NCI-H2029 treated with DMSO at 0.1 percent for 48 hours (cell line): ENCODE measurements at regions not wholly inside any gene's neighbourhood (a gene's known extent, or its start where the extent isn't known, plus 50 kb on each side); places are given as distances from the start of the nearest gene placed in this dataset.

Experiments
- DNase-seq: peaks from one replicate; lab custom pipeline; 2025; lab: John Stamatoyannopoulos, UW

DNA sequence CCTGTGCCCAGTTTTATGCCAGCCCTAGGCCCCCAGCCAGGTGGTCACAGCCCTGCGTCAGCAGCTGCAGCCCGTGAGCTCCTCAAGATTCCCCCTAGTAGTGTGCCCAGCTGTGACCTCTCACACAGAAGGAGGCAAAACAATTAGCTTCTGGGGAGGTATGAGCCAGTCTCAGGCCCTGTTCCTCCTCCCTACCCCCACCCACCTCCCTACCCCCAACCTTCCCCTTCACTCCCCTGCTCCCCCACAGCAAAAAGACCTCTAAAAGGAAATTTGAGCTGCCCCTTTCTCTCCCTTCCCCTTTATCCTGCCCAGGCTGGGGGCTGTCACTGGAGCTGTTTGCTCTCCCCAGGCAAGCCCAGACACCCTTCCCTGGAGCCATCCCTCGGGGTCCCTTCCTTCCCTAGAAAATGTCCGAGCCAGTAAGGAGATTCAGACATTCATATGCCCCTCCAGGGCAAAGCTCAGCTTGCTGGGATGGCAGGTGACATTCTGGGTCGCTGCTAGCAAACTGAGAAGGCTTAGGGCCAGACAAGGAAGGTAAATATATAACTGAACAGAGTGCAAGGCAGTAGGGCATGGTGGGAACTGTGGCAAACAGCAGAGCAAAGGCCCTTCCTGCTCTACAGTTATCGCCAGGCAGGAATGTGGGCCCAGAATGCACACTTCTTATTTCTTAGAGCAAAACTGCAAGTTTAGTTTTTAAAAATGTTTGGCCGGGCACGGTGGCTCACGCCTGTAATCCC, 300.2 kb downstream of the MN1 start:
- no peak for DNase-seq

- no peak for DNase-seq
Observed at GRCh38 chr22:27502327-27502726, 299.2 kb downstream of the MN1 start.

- DNase-seq: no peak
Observed at GRCh38 chr22:27504360-27505253, 296.9 kb downstream of the MN1 start.

DNA sequence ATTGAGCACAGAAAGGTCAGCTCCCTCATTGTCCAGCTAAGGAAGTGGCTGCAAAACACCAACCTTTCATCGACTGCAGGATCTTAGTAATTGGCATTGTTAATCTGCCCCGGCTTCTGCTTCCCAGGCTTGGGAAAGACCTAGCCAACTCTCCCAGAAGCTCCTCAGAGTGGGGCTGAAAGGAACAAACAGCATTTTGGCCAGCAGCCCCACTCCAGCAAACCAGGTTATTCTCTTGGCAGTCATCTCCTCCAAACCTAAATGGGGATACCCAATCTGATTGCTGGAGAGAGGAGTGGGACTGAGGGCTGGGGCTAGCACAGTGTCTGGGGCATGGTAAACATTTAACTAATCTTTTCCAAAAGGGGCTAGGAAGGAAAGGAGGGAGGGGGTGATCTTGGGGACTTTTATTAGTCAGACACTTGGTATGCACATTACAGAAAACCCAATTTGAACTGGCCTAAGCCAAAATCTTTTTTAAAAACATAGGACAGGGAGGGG, 294.4 kb downstream of the MN1 start:
- no peak for DNase-seq

- DNase-seq: no peak
Observed at GRCh38 chr22:27507935-27508526, 293.5 kb downstream of the MN1 start.

GRCh38 chr22:27509132-27509920, 292.2 kb downstream of the MN1 start:
- no peak for DNase-seq

GRCh38 chr22:27510024-27510423, 291.5 kb downstream of the MN1 start:
- DNase-seq: no peak

DNA sequence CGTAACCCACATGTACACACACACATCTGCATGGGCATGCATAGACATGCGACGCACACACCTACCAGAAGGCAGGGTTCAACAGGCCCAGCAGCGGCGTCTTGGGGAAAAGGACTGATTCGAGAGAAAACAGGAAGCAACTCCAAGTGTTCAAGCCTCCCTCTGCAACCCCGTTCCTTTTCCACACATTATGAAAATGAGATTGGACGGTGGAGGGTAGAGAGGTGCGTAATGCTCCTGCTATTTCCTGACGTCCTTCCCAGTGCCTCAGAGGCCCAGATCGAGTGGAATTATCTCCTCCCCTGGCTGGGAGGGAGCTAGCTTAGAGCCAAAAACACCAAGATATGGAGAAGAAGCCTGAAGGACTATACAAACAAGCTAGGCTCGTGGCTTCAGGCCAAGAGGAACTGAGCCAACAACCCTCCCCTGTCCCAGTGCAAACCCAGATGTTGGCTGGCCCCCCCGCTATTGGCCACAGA, 289.2 kb downstream of the MN1 start:
- DNase-seq: peak; percentile 25

DNA sequence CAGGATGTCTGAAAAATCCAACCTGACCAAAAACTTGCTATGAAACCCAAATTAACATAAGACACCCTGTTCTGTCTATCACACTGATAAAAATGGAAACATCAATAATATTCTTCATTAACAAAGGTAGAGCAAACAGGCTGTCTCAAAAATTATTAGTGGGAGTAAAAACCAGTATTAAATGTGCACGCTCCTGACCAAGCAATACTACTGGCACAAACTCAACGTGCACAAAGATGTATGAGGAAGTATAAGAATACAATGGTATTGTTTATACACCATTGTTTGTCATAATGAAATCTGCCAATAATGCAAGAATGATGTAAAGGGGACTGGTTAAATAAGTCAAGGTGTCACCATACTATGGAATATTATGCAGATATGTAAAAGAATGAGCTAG, 288.5 kb downstream of the MN1 start:
- DNase-seq: no peak

DNA sequence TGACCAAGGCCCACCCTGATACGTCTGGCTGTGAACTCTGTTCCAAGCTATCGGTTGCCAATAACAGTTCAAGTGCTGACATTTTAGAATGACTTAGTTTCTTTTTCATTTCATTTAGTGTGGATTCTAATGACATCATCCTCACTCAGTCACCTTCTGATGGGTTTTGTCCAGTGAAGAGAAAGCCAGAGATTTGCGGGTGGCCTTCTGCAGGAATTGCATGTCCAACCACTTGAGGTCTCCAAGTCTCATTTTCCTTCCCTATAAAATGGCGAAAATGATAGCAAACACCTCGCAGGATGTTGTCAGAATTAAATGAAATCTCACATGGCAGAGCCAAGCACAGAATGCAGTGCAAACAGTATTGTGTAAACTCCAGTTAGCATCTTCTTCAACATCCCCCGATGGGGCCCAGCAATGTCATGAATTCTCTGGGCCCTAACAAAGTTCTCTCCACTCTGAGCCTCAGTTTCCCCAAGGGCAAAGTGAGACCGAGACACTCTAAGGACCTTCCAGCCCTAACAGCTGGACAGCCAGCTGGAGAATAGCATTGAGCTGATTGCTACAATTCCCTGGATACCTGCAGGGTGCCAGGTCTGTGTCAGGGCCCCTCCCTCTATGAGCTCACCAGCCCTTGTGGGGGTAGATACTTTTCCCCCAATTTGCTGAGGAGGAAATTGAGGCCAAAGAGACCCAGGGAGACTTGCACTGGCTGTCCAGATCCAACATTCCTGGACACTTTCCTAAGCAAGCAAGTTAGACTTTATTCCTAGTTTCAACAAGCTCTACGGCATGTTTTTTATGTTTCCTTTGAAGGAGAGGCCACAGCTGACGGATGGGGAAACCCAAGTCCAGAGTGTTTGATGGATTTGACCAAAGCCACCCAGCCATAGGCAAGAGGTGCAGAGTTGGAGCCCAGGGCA, 286.7 kb downstream of the MN1 start:
- DNase-seq: no peak

DNA sequence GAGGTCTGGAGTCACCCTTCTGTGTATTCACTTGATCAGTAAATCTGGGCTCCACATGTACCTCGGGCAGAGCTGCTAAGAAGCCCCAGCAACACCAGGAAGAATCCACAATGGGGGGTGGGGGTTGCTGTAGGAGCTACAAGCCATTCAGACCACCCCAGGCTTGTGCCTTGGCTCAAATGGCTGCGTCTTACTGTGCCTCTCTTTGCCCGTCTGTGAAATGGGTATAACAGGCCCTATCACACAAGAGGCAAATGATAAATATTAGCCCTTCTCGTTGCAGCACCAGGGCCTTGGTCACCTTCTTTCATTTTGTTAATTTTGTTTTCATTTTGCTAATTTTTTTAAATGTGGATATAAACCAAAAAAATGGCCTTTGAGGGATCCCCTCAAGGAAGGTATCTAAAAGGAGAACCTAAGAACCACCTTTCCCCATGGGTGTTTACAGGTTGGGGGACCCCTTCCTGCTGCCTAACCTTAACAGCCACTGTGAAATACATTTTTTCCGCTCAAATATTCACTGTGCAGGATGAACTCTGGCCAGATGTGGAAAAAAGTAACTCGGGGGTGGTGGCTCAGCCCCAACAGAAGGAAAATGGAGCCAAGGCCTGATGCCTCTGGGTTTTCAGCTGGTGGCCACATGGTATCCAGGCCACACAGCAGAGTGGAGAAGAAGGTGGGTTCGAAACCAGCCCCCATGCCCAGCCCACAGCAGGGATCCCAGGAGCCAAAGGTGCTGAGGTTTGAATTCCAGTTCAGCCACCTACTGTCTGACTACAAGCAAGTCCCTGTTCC, 284.0 kb downstream of the MN1 start:
- no peak for DNase-seq

GRCh38 chr22:27518531-27519340, 282.8 kb downstream of the MN1 start:
- no peak for DNase-seq

- no peak for DNase-seq
Observed at GRCh38 chr22:27523711-27524110, 277.8 kb downstream of the MN1 start.

DNA sequence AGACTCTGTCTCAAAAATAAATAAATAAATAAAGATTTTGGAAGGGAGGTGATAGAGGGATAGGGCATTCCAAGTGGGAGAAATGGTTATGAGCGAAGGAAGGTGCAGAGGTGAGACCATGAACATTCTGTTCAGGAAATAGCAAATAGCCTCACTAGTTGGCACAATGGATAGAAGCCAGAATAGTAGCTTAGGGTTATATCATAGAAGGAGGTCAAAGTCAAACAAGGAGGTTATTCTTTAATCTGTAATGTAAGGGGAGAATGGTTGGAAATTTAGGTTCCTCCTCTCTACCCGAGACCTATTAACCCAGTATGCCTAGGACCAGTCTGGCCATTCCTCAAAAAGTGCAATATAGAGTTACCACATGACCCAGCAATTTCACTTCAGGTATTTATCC, 275.8 kb downstream of the MN1 start:
- no peak for DNase-seq

DNA sequence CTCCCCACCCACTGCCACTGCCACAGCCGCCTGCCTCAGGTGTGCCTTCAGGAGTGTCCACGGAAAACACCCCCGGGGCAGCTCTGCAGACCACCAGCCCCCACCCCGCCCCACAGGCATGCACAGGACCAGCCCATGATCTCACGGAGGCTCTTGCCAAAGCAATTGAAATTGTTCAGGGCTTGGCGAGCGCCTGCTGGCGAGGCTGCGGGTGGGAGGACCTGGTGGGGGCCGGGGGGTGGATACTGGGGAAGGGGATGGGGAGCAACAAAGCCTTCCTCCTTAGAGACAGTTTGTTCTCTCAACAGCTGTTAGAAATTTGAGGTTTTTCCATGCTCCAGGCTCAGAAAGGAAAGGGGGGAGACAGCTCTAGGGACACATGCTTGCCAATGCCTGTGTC, 274.7 kb downstream of the MN1 start:
- no peak for DNase-seq

DNA sequence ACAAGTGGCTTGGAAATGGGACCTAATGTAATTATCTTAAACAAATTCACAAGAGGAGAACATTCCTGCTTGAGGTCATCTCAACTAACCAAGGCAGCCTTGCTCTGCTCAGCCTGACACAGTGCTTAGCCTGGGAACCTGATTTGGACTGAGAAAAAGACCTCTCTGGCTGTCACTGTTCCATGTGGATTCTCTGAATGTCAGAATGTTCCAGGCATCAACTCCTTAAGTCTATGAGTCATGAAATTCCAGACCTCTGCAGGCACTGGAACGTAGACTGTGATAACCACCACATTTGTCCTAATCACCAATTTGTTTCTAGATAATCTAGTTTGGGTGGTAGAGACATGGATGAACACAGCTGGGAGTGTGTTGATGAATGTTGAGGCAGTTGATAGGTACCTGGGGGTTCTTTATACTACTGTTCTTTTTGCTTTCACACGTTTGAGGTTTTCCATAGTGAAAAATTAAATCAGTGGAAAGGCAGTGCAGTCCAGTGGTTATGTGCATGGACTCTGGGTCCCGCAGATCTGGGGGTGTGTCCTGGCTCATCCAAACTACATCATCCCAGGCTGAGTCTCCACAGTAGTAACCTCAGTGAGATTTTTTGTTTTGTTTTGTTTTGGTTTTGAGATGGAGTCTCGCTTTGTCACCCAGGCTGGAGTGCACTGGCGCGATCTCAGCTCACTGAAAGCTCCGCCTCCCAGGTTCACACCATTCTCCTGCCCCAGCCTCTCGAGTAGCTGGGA, 269.6 kb downstream of the MN1 start:
- DNase-seq: no peak

GRCh38 chr22:27533105-27533745, 268.3 kb downstream of the MN1 start:
- peak; percentile 4 for DNase-seq

DNA sequence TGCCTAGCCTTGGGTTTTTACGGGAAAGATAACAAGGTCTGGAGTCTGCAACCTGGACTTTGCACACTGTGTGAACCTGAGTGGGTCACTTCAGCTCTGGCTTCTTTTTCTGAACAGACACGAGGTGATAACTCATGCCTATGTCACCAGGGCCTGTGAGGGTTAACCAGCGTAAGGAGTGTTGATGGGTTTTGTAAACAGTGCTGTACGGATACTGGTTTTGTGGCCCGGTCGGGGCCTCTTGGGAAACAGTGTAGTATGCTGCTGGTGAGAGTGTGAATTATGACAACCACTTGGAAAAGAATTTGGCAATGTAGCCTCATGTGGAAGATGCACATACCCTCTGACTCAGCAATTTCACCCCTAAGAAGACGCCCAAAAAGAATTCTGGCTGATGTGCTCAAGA, 266.8 kb downstream of the MN1 start:
- DNase-seq: no peak
